ENCODE measurements at regions not wholly inside any gene's neighbourhood (a gene's known extent, or its start where the extent isn't known, plus 50 kb on each side); places are given as distances from the start of the nearest gene placed in this dataset.

GRCh38 chr7:45295222-45295621 lies 137.6 kb downstream of the RAMP3 start:
- Histone ChIP-seq H2AK5ac (ENCODE audit: insufficient read length, low read length) (no peak overlapping the region), H3K14ac (ENCODE audit: insufficient read depth, low read length) (no peak overlapping the region), H2BK12ac (ENCODE audit: insufficient read length, low read depth, low read length) (no peak overlapping the region), H3T11ph (ENCODE audit: low read length) (no peak overlapping the region), H4K91ac (ENCODE audit: insufficient read length, low read depth, low read length) (no peak overlapping the region), H3K56ac (ENCODE audit: insufficient read length, low read depth, low read length) (no peak overlapping the region), H3K23ac (ENCODE audit: insufficient read length, low read depth, low read length) (no peak overlapping the region), H4K20me1 (ENCODE audit: control insufficient read depth, insufficient read depth, insufficient read length) (no peaks in the 10 kb centered on the region), H3K9me3 (ENCODE audit: control insufficient read depth, low read depth, low read length) (no peaks in the 10 kb centered on the region), H3K27me3 (ENCODE audit: insufficient read depth, low read length) (no peaks in the 10 kb centered on the region), H2BK5ac (ENCODE audit: insufficient read length, low read length) (no peak overlapping the region), H3K79me2 (ENCODE audit: insufficient read depth, low read length) (no peaks in the 10 kb centered on the region), H3K18ac (ENCODE audit: insufficient read length, low read depth, low read length) (no peak overlapping the region), H3K79me1 (ENCODE audit: insufficient read depth, low read depth, low read length, poor library complexity, severe bottlenecking) (no peaks in the 10 kb centered on the region), H3K4me2 (ENCODE audit: insufficient read depth, insufficient read length, low read length) (no peak overlapping the region), H4K5ac (ENCODE audit: insufficient read length, low read depth, low read length) (no peak overlapping the region), H2AFZ (ENCODE audit: low read length) (no peak overlapping the region), H2BK20ac (ENCODE audit: low read depth, low read length, poor library complexity, severe bottlenecking) (no peak overlapping the region), H3K4ac (ENCODE audit: low read depth, low read length) (no peak overlapping the region), H3K23me2 (ENCODE audit: insufficient read length, low read depth, low read length, poor library complexity, severe bottlenecking) (no peaks in the 10 kb centered on the region), H3K4me1 (ENCODE audit: insufficient read depth, low read length) (no peaks in the 10 kb centered on the region), H3K9ac (ENCODE audit: extremely low read depth, insufficient read length, low read length) (no peak overlapping the region), H2BK120ac (ENCODE audit: low read depth, low read length, poor library complexity, severe bottlenecking) (no peak overlapping the region), H3K27ac (ENCODE audit: insufficient read length, low read depth, low read length) (no peak overlapping the region), H4K8ac (replicated peaks; ENCODE audit: insufficient read length, low read depth, low read length) (no peak overlapping the region), H2BK15ac (ENCODE audit: low read depth, low read length) (no peak overlapping the region)
- Mint-ChIP-seq H3K27ac (no peak overlapping the region), H3K9me3 (peaks cover 0 to 4% of the 10 kb centered on the region in 2 experiments; a peak in 2 of 5 replicates), H3K4me3 (no peak overlapping the region), H3K36me3 (ENCODE audit: insufficient read depth in 1 of 3, low read depth in 3 of 3) (peaks cover 0 to 2% (median 0%) of the 10 kb centered on the region in 3 experiments; a peak in 1 of 7 replicates), H3K27me3 (ENCODE audit: low read depth) (peaks cover 14% of the 10 kb centered on the region), H3K4me1 (peaks cover 2 to 3% of the 10 kb centered on the region in 2 experiments; a peak in 3 of 4 replicates)
- TF ChIP-seq CTCF (conservative IDR thresholded peaks at IDR 0.05), result no peak
- DNase-seq, result no peak
- WGBS (ENCODE audit: extremely low coverage, insufficient read length, low lambda C conversion rate), result no CpG with 5 or more reads among the region's 4 CpGs
